HCT116 (cell line): ENCODE measurements at regions not wholly inside any gene's neighbourhood (a gene's known extent, or its start where the extent isn't known, plus 50 kb on each side); places are given as distances from the start of the nearest gene placed in this dataset.
A peak's percentile ranks its signal among the peaks of the same experiment; 100 is the strongest.

ENCODE experiments used
- ATAC-seq: fragments of 200-7000 bp; cut with Tn5 transposase; 2 replicates; pipeline ENCODE4 v1.9.1; 2020; ENCODE audit warnings: mild to moderate bottlenecking, moderate library complexity
- BruUV-seq: library from RNA; stranded (reverse); fragments of 400-500 nt; replicated peaks from 2 replicates; lab custom pipeline; 2021; lab: Mats Ljungman, UMichigan
- CTCF ChIA-PET: fragments of 300-600 bp; sonication (Branson Sonifier 250); formaldehyde crosslinking; loops from one replicate; lab custom pipeline; 2021; ENCODE audit warnings: antibody characterized with exemption; lab: Charles Lee
- POLR2A ChIA-PET: fragments of 300-600, 350-600 bp; sonication (Branson Sonifier 250); formaldehyde crosslinking; loops from one replicate; lab custom pipeline; 2021; ENCODE audit warnings: antibody characterized with exemption; lab: Charles Lee
- RAD21 ChIA-PET, 2 experiments: fragments of 300-600 bp; sonication (Branson Sonifier 250); formaldehyde crosslinking; loops; one replicate each; lab custom pipeline; 2023; ENCODE audit warnings: low total read pairs in 2 of 2; ENCODE audit not compliant: uncharacterized antibody in 2 of 2, unreplicated experiment in 2 of 2, low non-redundant PET in 1 of 2; lab: Charles Lee
- DNase-seq: peaks from one replicate; pipeline ENCODE4 v3.0.0-alpha.2; 2010; ENCODE audit warnings: low read depth, low spot score
- H2AFZ ChIP-seq: fragments of 200-600 bp; shearing (Covaris generic), sonication (generic); 2 replicates; pipeline ENCODE4 v1.6.1; 2017; ENCODE audit warnings: low read depth, mixed run types, mixed read lengths, antibody characterized with exemption, low read length; ENCODE audit not compliant: poor library complexity, severe bottlenecking
- H3K27ac ChIP-seq: 2 replicates; pipeline ENCODE4 v1.5.1; 2012; ENCODE audit warnings: low read depth, low read length
- H3K27me3 ChIP-seq: fragments of 200-600 bp; sonication (generic); 2 replicates; pipeline ENCODE4 v1.6.1; 2016; ENCODE audit warnings: mixed run types, low read length, mixed read lengths; ENCODE audit not compliant: insufficient read depth
- H3K36me3 ChIP-seq, 2 experiments: fragments of 200-500 bp in 1 of 2; fragments of 200-600 bp in 1 of 2; sonication (Bioruptor generic) in 1 of 2; sonication (generic) in 1 of 2; 2 replicates each; pipeline versions ENCODE4 v1.5.1 to v1.6.1; 2014 to 2016; ENCODE audit warnings: low read length in 2 of 2, inconsistent platforms in 1 of 2, mixed read lengths in 1 of 2, mixed run types in 1 of 2; ENCODE audit not compliant: insufficient read depth in 2 of 2, control insufficient read depth in 1 of 2
- H3K4me1 ChIP-seq, 2 experiments: fragments of 200-600 bp in 1 of 2; sonication (generic) in 1 of 2; 2 replicates each; pipeline versions ENCODE4 v1.5.1 to v1.6.1; 2012 to 2017; ENCODE audit warnings: low read length in 2 of 2, inconsistent platforms in 1 of 2, mild to moderate bottlenecking in 1 of 2, mixed read lengths in 1 of 2, mixed run types in 1 of 2, moderate library complexity in 1 of 2; ENCODE audit not compliant: insufficient read depth in 2 of 2, control insufficient read depth in 1 of 2
- H3K4me2 ChIP-seq: fragments of 200-600 bp; sonication (generic); 2 replicates; pipeline ENCODE4 v1.6.1; 2017; ENCODE audit warnings: mixed run types, low read length, mixed read lengths
- H3K4me3 ChIP-seq, 2 experiments: fragments of 200-600 bp in 1 of 2; sonication (generic) in 1 of 2; replicated peaks in 1 of 2; 2 replicates each; pipeline ENCODE4 v1.5.1; 2011 to 2016; ENCODE audit warnings: low read length in 2 of 2, control low read depth in 1 of 2, low read depth in 1 of 2, mild to moderate bottlenecking in 1 of 2, mixed read lengths in 1 of 2, mixed run types in 1 of 2
- H3K79me2 ChIP-seq: fragments of 200-600 bp; sonication (generic); 2 replicates; pipeline ENCODE4 v1.6.1; 2017; ENCODE audit warnings: mild to moderate bottlenecking, mixed run types, low read length, moderate library complexity, mixed read lengths; ENCODE audit not compliant: insufficient read depth
- H3K9ac ChIP-seq: fragments of 200-600 bp; sonication (generic); 2 replicates; pipeline ENCODE4 v1.6.1; 2016; ENCODE audit warnings: low read length, mixed read lengths
- H3K9me2 ChIP-seq: fragments of 200-600 bp; sonication (generic), shearing (Covaris generic); 2 replicates; pipeline ENCODE4 v1.6.1; 2017; ENCODE audit warnings: mixed run types, mild to moderate bottlenecking, moderate library complexity; ENCODE audit not compliant: insufficient read depth
- H3K9me3 ChIP-seq, 2 experiments: fragments of 200-500 bp in 1 of 2; fragments of 200-600 bp in 1 of 2; sonication (Bioruptor generic) in 1 of 2; sonication (generic) in 1 of 2; 2 replicates each; pipeline ENCODE4 v1.6.1; 2014 to 2017; ENCODE audit warnings: low read length in 2 of 2, mixed read lengths in 2 of 2, inconsistent platforms in 1 of 2, low read depth in 1 of 2, mild to moderate bottlenecking in 1 of 2, mixed run types in 1 of 2, moderate library complexity in 1 of 2; ENCODE audit not compliant: control insufficient read depth in 1 of 2, insufficient read depth in 1 of 2
- H4K20me1 ChIP-seq: fragments of 200-600 bp; sonication (generic), shearing (Covaris generic); 2 replicates; pipeline ENCODE4 v1.6.1; 2017; ENCODE audit warnings: mixed run types, mild to moderate bottlenecking, moderate library complexity; ENCODE audit not compliant: insufficient read depth
- ATF3 ChIP-seq: IDR thresholded peaks from 2 replicates; pipeline ENCODE4 v1.6.1; 2012
- ELF1 ChIP-seq: IDR thresholded peaks from 2 replicates; pipeline ENCODE4 v1.6.1; 2012; ENCODE audit warnings: low read depth, borderline replicate concordance
- POLR2AphosphoS5 ChIP-seq: IDR thresholded peaks from 2 replicates; pipeline ENCODE4 v1.6.1; 2011; ENCODE audit warnings: mild to moderate bottlenecking, low read depth, low read length, moderate library complexity
- RAD21 ChIP-seq: IDR thresholded peaks from 2 replicates; pipeline ENCODE4 v1.6.1; 2012; ENCODE audit warnings: low read depth, mild to moderate bottlenecking
- SIN3A ChIP-seq: IDR thresholded peaks from 2 replicates; pipeline ENCODE4 v1.6.1; 2012; ENCODE audit warnings: low read depth
- ZNF274 ChIP-seq: fragments of 200-500 bp; sonication (Bioruptor generic); IDR thresholded peaks from 2 replicates; pipeline ENCODE4 v1.6.1; 2014; ENCODE audit warnings: mild to moderate bottlenecking, low read depth, low read length, inconsistent platforms
- intact Hi-C: fragments of 100-400 bp; cut with micrococcal nuclease; formaldehyde crosslinking; loops from 2 replicates; pipeline ENCODE4 v1.10.0; 2022

DNA sequence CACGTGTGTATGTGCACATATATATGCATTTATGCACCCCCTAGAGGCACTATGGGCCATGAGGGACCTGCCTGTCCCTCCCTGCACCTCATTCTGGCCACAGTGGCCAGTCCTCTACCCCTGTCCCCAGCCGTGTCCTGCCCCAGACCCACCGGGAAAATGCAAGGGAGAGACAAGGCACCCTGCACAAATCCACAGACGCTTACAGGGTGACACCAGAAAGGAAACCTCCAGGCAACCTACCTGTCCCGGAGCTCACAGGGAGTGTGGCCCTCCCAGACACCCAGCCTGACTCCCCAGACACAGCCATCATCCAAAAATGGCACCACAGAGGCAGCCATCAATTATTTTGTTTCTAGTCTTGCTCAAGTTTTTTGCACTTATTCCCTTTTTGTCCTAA is 440.4 kb downstream of the SOX9 start:
- Histone ChIP-seq H2AFZ (no peak overlapping the region), H3K4me2 (no peak overlapping the region), H3K27me3 (no peaks in the 10 kb centered on the region), H3K36me3 (no peaks in the 10 kb centered on the region), H3K9ac (no peak overlapping the region), H3K9me2 (no peaks in the 10 kb centered on the region), H4K20me1 (no peaks in the 10 kb centered on the region), H3K4me3 (no peak overlapping the region), H3K27ac (no peak overlapping the region), H3K79me2 (peaks cover 85% of the 10 kb centered on the region), H3K4me1 (peaks cover 3 to 45% of the 10 kb centered on the region in 2 experiments; a peak in 3 of 4 replicates), H3K9me3 (no peaks in the 10 kb centered on the region)
- DNase-seq (no peak), ATAC-seq (peak; percentile 3)
- no peak for TF ChIP-seq POLR2AphosphoS5
- TF ChIP-seq RAD21, result no peak
- TF ChIP-seq ZNF274, result no peak
- intact Hi-C loops, result loop anchor here (10.0 kb wide), 1 partner anchor 424 kb away; no protein-coding TSS in a partner anchor
- no TSS peak for BruUV-seq
- POLR2A ChIA-PET, result interaction anchor here (0.7 to 1.6 kb wide), 2 partner anchors 32 to 156 kb away, joined by 3 to 11 read pairs; no protein-coding TSS in a partner anchor
- RAD21 ChIA-PET, result interaction anchor here (0.7 to 1.6 kb wide), 7 partner anchors 28 to 628 kb away, joined by 3 to 4 read pairs (median 3); no protein-coding TSS in a partner anchor
- CTCF ChIA-PET, result interaction anchor here (0.6 to 10.9 kb wide), 6 partner anchors 20 to 425 kb away, joined by 4 to 448 read pairs (median 5); no protein-coding TSS in a partner anchor

DNA sequence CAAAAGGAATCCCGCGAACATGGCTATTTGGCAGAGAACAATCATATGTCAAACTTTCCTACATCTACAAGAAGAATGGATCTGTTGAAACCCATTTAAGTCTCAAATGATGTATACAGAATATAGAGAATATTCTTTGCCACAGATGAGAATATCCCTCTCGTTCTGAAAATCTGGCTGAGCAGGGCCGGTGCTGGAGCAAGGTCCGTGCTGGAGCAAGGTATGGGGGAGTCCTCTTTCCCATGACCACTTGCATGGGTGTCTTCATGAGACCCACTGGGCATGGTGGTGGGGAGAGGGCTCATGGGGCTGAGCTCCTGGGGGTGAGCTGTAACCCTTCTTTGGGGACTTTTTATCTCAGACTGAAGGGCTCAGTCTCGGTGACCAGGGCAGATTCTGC is 440.9 kb downstream of the SOX9 start:
- ATAC-seq, result no peak
- peaks cover 3 to 49% of the 10 kb centered on the region in 2 experiments; a peak in 3 of 4 replicates for H3K4me1 ChIP-seq
- no peaks in the 10 kb centered on the region for H3K36me3 ChIP-seq
- no peaks in the 10 kb centered on the region for H4K20me1 ChIP-seq
- no TSS peak for BruUV-seq
- intact Hi-C loops, result loop anchor here (10.0 kb wide), 1 partner anchor 423 kb away; no protein-coding TSS in a partner anchor
- H3K9me3 ChIP-seq, result no peaks in the 10 kb centered on the region
- peaks cover 85% of the 10 kb centered on the region for H3K79me2 ChIP-seq
- TF ChIP-seq RAD21 (no peak), ATF3 (no peak), ZNF274 (no peak), SIN3A (no peak), ELF1 (no peak)
- no peak overlapping the region for H2AFZ ChIP-seq
- no peak overlapping the region for H3K27ac ChIP-seq
- H3K9me2 ChIP-seq, result no peaks in the 10 kb centered on the region
- H3K4me2 ChIP-seq, result no peak overlapping the region
- H3K4me3 ChIP-seq, result no peak overlapping the region
- CTCF ChIA-PET, result interaction anchor here (1.4 to 10.9 kb wide), 2 partner anchors 19 to 160 kb away, joined by 4 to 448 read pairs; no protein-coding TSS in a partner anchor
- H3K27me3 ChIP-seq, result no peaks in the 10 kb centered on the region
- no peak overlapping the region for H3K9ac ChIP-seq
- DNase-seq, result no peak
- POLR2A ChIA-PET, result no interaction called here
- RAD21 ChIA-PET, result no interaction called here
